ENCODE measurements at regions not wholly inside any gene's neighbourhood (a gene's known extent, or its start where the extent isn't known, plus 50 kb on each side); places are given as distances from the start of the nearest gene placed in this dataset.
A peak's percentile ranks its signal among the peaks of the same experiment; 100 is the strongest.

DNA sequence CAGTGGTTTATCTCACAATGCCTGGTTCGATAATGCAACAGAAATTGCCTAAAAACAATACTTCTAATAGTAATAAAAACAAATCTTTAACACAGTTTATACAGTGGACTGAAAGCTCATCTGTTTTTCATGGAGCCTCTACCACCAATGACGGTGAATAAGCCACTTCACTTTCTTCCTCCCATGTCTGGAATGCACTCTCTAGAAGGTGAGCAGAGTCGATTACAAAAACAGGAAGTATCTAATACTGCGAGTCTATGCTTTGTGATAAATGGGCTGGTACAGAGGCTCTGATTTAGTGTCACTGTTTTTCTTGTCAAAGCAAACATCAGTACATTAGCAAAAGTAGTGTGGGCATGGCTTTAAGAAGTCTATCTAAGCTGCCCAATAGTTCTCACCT is 1348.6 kb upstream of the SLC10A2 start:
- Histone ChIP-seq H4K8ac (ENCODE audit: low read depth, low read length) (no peak overlapping the region), H2BK5ac (ENCODE audit: low read length) (no peak overlapping the region), H2BK12ac (ENCODE audit: low read length) (no peak overlapping the region), H3K27me3 (ENCODE audit: control insufficient read depth in 3 of 3, insufficient read depth in 3 of 3, low read depth in 1 of 3, low read length in 3 of 3) (no peaks in the 10 kb centered on the region), H2AK5ac (ENCODE audit: low read depth, low read length) (no peak overlapping the region), H2BK120ac (ENCODE audit: low read depth, low read length) (no peak overlapping the region), H2AFZ (ENCODE audit: low read length) (peak overlapping the region; percentile 38), H4K91ac (ENCODE audit: low read depth, low read length, poor library complexity) (no peak overlapping the region), H3K9me3 (replicated peaks in 1 of 2; ENCODE audit: control insufficient read depth in 2 of 2, insufficient read depth in 1 of 2, low read depth in 1 of 2, low read length in 2 of 2) (no peaks in the 10 kb centered on the region), H3K27ac (replicated peaks; ENCODE audit: low read length) (no peak overlapping the region), H3K9ac (ENCODE audit: low read depth, low read length, poor library complexity) (no peak overlapping the region), H2BK15ac (ENCODE audit: low read length) (no peak overlapping the region), H3K23ac (ENCODE audit: low read depth, low read length, poor library complexity) (no peak overlapping the region), H3K36me3 (replicated peaks in 1 of 2; ENCODE audit: control insufficient read depth in 2 of 2, insufficient read depth in 2 of 2, low read length in 2 of 2) (no peaks in the 10 kb centered on the region), H3K4me2 (ENCODE audit: insufficient read depth, low read length, poor library complexity, severe bottlenecking) (no peak overlapping the region), H3K79me1 (ENCODE audit: low read depth, low read length) (no peaks in the 10 kb centered on the region), H3K4me3 (ENCODE audit: low read length in 2 of 2) (no peak overlapping the region), H3K4ac (ENCODE audit: low read length) (no peak overlapping the region), H3K4me1 (ENCODE audit: control insufficient read depth in 2 of 2, insufficient read depth in 1 of 2, low read depth in 1 of 2, low read length in 2 of 2) (no peaks in the 10 kb centered on the region), H3K14ac (ENCODE audit: low read length) (no peak overlapping the region), H3K18ac (ENCODE audit: low read length) (no peak overlapping the region)
- WGBS, 2 donors (ENCODE audit: extremely low coverage in 2 of 2, insufficient read length in 2 of 2, insufficient replicate concordance in 1 of 2): no CpG with 5 or more reads among the region's 4 CpGs
- no peak for DNase-seq (ENCODE audit: low spot score)

DNA sequence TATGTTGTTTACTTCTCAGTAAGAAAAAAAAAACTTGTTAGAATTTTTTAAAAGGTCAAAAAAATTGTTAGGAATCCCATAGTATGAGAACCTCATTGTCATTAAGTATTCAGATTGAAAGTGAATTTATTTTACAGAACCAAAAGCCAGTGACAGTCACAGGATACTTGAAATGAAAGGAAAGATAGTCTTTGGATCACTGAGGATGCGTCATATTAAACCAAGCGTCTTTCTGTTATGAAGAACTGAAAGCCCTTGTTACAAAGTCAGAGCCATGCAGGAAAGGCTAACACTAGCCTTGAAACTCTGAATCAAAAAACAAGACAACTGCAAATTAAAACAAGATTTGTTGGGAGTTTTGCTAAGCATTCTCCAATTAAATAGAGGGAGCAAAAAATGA is 1348.0 kb upstream of the SLC10A2 start:
- Histone ChIP-seq H4K91ac (ENCODE audit: low read depth, low read length, poor library complexity) (no peak overlapping the region), H2BK15ac (ENCODE audit: low read length) (no peak overlapping the region), H3K36me3 (replicated peaks in 1 of 2; ENCODE audit: control insufficient read depth in 2 of 2, insufficient read depth in 2 of 2, low read length in 2 of 2) (no peaks in the 10 kb centered on the region), H3K4me3 (ENCODE audit: low read length in 2 of 2) (no peak overlapping the region), H2AFZ (ENCODE audit: low read length) (peak overlapping the region; percentile 38), H3K9ac (ENCODE audit: low read depth, low read length, poor library complexity) (no peak overlapping the region), H4K8ac (ENCODE audit: low read depth, low read length) (no peak overlapping the region), H3K27ac (replicated peaks; ENCODE audit: low read length) (no peak overlapping the region), H3K9me3 (replicated peaks in 1 of 2; ENCODE audit: control insufficient read depth in 2 of 2, insufficient read depth in 1 of 2, low read depth in 1 of 2, low read length in 2 of 2) (no peaks in the 10 kb centered on the region), H3K18ac (ENCODE audit: low read length) (no peak overlapping the region), H3K4ac (ENCODE audit: low read length) (no peak overlapping the region), H2BK5ac (ENCODE audit: low read length) (no peak overlapping the region), H3K4me2 (ENCODE audit: insufficient read depth, low read length, poor library complexity, severe bottlenecking) (no peak overlapping the region), H2AK5ac (ENCODE audit: low read depth, low read length) (no peak overlapping the region), H3K14ac (ENCODE audit: low read length) (no peak overlapping the region), H3K23ac (ENCODE audit: low read depth, low read length, poor library complexity) (no peak overlapping the region), H3K27me3 (ENCODE audit: control insufficient read depth in 3 of 3, insufficient read depth in 3 of 3, low read depth in 1 of 3, low read length in 3 of 3) (no peaks in the 10 kb centered on the region), H3K4me1 (ENCODE audit: control insufficient read depth in 2 of 2, insufficient read depth in 1 of 2, low read depth in 1 of 2, low read length in 2 of 2) (no peaks in the 10 kb centered on the region), H3K79me1 (ENCODE audit: low read depth, low read length) (no peaks in the 10 kb centered on the region), H2BK120ac (ENCODE audit: low read depth, low read length) (no peak overlapping the region), H2BK12ac (ENCODE audit: low read length) (no peak overlapping the region)
- DNase-seq (ENCODE audit: low spot score): no peak
- no CpG with 5 or more reads among the region's 2 CpGs for WGBS, 2 donors (ENCODE audit: extremely low coverage in 2 of 2, insufficient read length in 2 of 2, insufficient replicate concordance in 1 of 2)

DNA sequence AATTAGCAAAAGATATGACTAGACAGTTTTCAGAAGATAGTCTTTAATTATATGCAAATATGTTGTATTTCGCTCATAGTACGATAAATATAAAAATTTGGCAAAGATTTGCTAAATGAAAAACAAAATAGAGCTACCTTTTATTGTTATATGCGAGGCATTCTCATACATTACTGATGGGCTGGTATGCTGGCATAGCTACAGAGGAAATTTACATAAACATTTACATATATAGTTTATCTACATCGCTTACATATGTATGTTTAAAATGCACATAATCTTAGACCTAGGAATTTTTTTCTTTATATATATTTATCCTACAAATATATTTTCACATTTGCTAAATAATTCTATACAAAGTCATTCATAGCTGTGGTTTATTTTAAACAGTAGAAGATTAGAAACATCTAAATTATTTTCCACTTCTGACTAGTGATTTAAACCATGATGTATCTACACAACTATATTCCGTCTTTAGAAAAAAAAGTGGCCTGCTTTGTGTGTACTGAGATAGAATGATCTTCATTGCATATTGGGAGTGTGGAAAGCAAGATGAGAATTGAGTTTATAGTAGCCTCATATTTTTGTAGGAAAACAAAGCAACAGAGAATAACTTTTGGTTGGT is 1345.0 kb upstream of the SLC10A2 start:
- Histone ChIP-seq H3K4me3 (ENCODE audit: low read length in 2 of 2) (no peak overlapping the region), H3K4me1 (ENCODE audit: control insufficient read depth in 2 of 2, insufficient read depth in 1 of 2, low read depth in 1 of 2, low read length in 2 of 2) (no peaks in the 10 kb centered on the region), H3K36me3 (replicated peaks in 1 of 2; ENCODE audit: control insufficient read depth in 2 of 2, insufficient read depth in 2 of 2, low read length in 2 of 2) (no peaks in the 10 kb centered on the region), H2BK12ac (ENCODE audit: low read length) (no peak overlapping the region), H3K23ac (ENCODE audit: low read depth, low read length, poor library complexity) (no peak overlapping the region), H2AFZ (ENCODE audit: low read length) (no peak overlapping the region), H2BK15ac (ENCODE audit: low read length) (no peak overlapping the region), H3K4me2 (ENCODE audit: insufficient read depth, low read length, poor library complexity, severe bottlenecking) (no peak overlapping the region), H4K8ac (ENCODE audit: low read depth, low read length) (no peak overlapping the region), H3K79me1 (ENCODE audit: low read depth, low read length) (no peaks in the 10 kb centered on the region), H3K14ac (ENCODE audit: low read length) (no peak overlapping the region), H3K9ac (ENCODE audit: low read depth, low read length, poor library complexity) (no peak overlapping the region), H3K27me3 (ENCODE audit: control insufficient read depth in 3 of 3, insufficient read depth in 3 of 3, low read depth in 1 of 3, low read length in 3 of 3) (no peaks in the 10 kb centered on the region), H3K27ac (replicated peaks; ENCODE audit: low read length) (no peak overlapping the region), H2BK120ac (ENCODE audit: low read depth, low read length) (no peak overlapping the region), H3K18ac (ENCODE audit: low read length) (no peak overlapping the region), H2AK5ac (ENCODE audit: low read depth, low read length) (no peak overlapping the region), H3K4ac (ENCODE audit: low read length) (no peak overlapping the region), H2BK5ac (ENCODE audit: low read length) (no peak overlapping the region), H4K91ac (ENCODE audit: low read depth, low read length, poor library complexity) (no peak overlapping the region), H3K9me3 (replicated peaks in 1 of 2; ENCODE audit: control insufficient read depth in 2 of 2, insufficient read depth in 1 of 2, low read depth in 1 of 2, low read length in 2 of 2) (no peaks in the 10 kb centered on the region)
- no peak for DNase-seq (ENCODE audit: low spot score)
- WGBS, 2 donors (ENCODE audit: extremely low coverage in 2 of 2, insufficient read length in 2 of 2, insufficient replicate concordance in 1 of 2): no CpG with 5 or more reads among the region's 5 CpGs

DNA sequence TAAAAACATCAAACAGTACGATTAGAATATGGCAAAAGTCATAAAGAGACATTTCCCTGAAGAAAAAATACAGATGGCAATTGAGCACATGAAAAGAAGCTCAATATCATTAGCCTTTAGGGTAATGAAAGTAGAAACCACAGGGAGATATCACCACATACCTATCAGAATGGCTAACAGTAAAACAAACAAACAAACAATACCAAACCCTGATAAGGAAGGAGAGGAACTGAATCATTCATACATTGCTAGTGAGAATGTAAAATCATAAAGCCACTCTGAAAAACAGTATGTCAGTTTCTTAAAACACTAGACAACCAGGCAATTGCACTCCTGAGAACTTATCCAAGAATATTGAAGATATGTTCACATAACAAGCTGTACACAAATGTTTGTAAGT is 1342.5 kb upstream of the SLC10A2 start:
- H2AFZ ChIP-seq (ENCODE audit: low read length): no peak overlapping the region
- H4K8ac ChIP-seq (ENCODE audit: low read depth, low read length): no peak overlapping the region
- no peaks in the 10 kb centered on the region for H3K79me1 ChIP-seq (ENCODE audit: low read depth, low read length)
- H2BK15ac ChIP-seq (ENCODE audit: low read length): no peak overlapping the region
- no CpG with 5 or more reads among the region's 1 CpG for WGBS, 2 donors (ENCODE audit: extremely low coverage in 2 of 2, insufficient read length in 2 of 2, insufficient replicate concordance in 1 of 2)
- no peak overlapping the region for H3K4ac ChIP-seq (ENCODE audit: low read length)
- no peaks in the 10 kb centered on the region for H3K4me1 ChIP-seq (ENCODE audit: control insufficient read depth in 2 of 2, insufficient read depth in 1 of 2, low read depth in 1 of 2, low read length in 2 of 2)
- no peaks in the 10 kb centered on the region for H3K27me3 ChIP-seq (ENCODE audit: control insufficient read depth in 3 of 3, insufficient read depth in 3 of 3, low read depth in 1 of 3, low read length in 3 of 3)
- H2AK5ac ChIP-seq (ENCODE audit: low read depth, low read length): no peak overlapping the region
- DNase-seq (ENCODE audit: low spot score): no peak
- H3K23ac ChIP-seq (ENCODE audit: low read depth, low read length, poor library complexity): no peak overlapping the region
- H2BK120ac ChIP-seq (ENCODE audit: low read depth, low read length): no peak overlapping the region
- no peak overlapping the region for H2BK5ac ChIP-seq (ENCODE audit: low read length)
- H3K4me2 ChIP-seq (ENCODE audit: insufficient read depth, low read length, poor library complexity, severe bottlenecking): no peak overlapping the region
- no peak overlapping the region for H3K18ac ChIP-seq (ENCODE audit: low read length)
- no peak overlapping the region for H3K9ac ChIP-seq (ENCODE audit: low read depth, low read length, poor library complexity)
- no peaks in the 10 kb centered on the region for H3K9me3 ChIP-seq (replicated peaks in 1 of 2; ENCODE audit: control insufficient read depth in 2 of 2, insufficient read depth in 1 of 2, low read depth in 1 of 2, low read length in 2 of 2)
- no peak overlapping the region for H4K91ac ChIP-seq (ENCODE audit: low read depth, low read length, poor library complexity)
- no peak overlapping the region for H3K27ac ChIP-seq (replicated peaks; ENCODE audit: low read length)
- H3K36me3 ChIP-seq (replicated peaks in 1 of 2; ENCODE audit: control insufficient read depth in 2 of 2, insufficient read depth in 2 of 2, low read length in 2 of 2): no peaks in the 10 kb centered on the region
- no peak overlapping the region for H3K14ac ChIP-seq (ENCODE audit: low read length)
- no peak overlapping the region for H2BK12ac ChIP-seq (ENCODE audit: low read length)
- H3K4me3 ChIP-seq (ENCODE audit: low read length in 2 of 2): no peak overlapping the region

Measured in neuronal stem cell (in vitro differentiated cells).